GM10266 (cell line): ENCODE measurements at regions not wholly inside any gene's neighbourhood (a gene's known extent, or its start where the extent isn't known, plus 50 kb on each side); places are given as distances from the start of the nearest gene placed in this dataset.
"Not testable (repeated sequence)": the region's sequence is repeated elsewhere in the genome, so short reads cannot be mapped to it uniquely, and the experiment has no call there.

ENCODE experiments used
- DNase-seq: peaks from one replicate; pipeline ENCODE4 v3.0.0; 2012; ENCODE audit errors: extremely low spot score
- TF ChIP-seq, protein P1 (sequence below): IDR thresholded peaks from 2 replicates; pipeline ENCODE4 v1.5.1; 2012; ENCODE audit warnings: mild to moderate bottlenecking, low read depth; ENCODE audit not compliant: control insufficient read depth, insufficient read depth; ENCODE audit errors: missing control alignments

DNA sequence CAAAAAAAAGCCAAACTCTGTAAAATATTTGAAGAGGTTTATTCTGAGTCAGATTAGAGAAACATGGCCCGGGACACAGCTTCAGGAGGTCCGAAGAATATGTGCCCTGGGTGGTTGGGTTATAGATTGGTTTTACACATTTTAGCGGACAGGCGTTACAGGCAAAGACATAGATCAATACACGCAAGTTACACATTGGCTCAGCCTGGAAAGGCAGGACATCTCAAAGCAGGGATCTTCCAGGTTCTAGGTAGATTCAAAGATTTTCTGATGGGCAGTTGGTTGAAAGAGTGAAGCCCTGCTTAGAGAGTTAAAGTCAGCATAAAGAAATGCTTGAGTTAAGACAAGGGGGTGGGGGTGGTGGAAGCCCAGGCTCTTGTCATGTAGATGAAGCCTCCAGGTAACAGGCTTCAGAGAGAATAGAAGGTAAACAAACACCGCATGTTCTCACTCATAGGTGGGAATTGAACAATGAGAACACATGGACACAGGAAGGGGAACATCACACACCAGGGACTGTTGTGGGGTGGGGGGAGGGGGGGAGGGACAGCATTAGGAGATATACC, 464.3 kb upstream of the ADARB2 start:
- TF ChIP-seq, protein P1, sequence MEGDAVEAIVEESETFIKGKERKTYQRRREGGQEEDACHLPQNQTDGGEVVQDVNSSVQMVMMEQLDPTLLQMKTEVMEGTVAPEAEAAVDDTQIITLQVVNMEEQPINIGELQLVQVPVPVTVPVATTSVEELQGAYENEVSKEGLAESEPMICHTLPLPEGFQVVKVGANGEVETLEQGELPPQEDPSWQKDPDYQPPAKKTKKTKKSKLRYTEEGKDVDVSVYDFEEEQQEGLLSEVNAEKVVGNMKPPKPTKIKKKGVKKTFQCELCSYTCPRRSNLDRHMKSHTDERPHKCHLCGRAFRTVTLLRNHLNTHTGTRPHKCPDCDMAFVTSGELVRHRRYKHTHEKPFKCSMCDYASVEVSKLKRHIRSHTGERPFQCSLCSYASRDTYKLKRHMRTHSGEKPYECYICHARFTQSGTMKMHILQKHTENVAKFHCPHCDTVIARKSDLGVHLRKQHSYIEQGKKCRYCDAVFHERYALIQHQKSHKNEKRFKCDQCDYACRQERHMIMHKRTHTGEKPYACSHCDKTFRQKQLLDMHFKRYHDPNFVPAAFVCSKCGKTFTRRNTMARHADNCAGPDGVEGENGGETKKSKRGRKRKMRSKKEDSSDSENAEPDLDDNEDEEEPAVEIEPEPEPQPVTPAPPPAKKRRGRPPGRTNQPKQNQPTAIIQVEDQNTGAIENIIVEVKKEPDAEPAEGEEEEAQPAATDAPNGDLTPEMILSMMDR = no peak
- no peak for DNase-seq

DNA sequence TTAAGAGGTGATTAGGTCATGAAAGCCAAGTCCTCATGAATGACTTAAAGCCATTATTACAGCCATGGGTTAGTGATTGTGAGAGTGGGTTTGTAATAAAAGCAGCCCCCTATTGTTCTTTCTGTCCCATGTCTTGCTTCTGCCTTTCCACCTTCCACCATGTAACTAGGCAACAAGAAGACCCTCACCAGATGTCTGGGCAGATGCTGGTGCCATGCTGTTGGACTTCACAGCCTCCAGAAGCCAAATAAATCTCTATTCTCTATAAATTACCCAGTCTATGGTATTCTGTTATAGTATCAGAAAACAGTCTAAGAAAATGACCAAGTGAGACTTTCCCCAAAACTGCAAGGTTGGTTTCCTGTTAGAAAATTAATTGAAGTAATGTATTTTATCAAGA, 460.3 kb upstream of the ADARB2 start:
- TF ChIP-seq, protein P1 = no peak
- no peak for DNase-seq

DNA sequence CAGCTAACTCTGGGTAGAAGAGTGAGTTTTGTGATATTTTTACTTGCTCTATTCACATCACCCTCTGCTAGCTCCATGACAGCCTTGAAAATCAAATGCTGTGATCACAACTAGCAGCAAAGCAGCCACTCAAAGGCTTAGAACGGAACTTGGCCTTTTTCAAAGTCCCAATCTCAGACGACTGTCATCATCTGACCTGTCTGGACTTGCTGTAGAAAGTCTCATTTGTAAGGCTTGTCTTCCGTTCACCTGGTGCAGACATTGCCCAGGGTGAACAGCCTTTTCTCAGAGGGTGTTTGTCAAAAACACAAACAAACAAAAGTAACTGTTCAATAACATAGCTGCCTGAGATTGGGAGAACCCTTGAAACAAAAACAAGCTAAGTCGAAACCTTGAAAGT, 458.9 kb upstream of the ADARB2 start:
- TF ChIP-seq, protein P1 = no peak
- no peak for DNase-seq

DNA sequence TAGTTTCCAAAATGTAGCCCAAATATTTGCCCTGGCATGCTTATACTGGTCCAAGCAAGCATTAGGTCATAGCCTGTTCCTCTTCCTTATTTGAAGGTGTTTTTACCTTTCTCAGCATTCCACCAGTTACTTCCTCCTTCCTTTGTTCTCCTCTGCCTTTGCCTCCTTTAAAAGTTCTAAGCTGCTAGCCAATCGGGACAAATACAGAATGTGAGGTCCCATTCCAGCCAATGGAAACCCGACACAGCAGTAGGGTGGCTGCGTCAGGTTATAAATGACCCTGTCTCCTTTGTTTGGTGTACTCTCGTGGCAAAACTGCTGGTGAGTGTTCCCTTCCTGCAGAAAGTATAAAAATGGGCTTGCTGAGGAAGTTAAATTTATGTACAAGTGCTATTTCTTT, 452.0 kb upstream of the ADARB2 start:
- not testable (repeated sequence) for DNase-seq

DNA sequence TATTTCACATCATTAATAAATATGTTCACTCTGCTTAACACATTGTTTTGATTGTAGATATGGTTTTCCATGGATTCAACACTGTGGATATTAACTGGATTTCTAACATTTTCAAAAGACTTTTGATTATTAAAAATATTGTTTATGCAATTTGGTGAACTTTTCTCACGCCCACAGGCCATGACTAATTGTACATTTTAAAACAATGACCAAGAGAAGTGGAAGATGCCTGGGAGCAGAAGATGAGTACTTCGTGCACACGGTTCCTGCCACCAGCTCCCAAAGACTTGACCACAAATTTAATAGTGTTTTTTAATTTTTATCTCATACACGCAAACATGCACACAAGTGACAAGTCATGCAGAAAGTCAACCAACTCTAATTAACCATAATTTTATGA, 451.0 kb upstream of the ADARB2 start:
- DNase-seq = no peak
- TF ChIP-seq, protein P1 = no peak

DNA sequence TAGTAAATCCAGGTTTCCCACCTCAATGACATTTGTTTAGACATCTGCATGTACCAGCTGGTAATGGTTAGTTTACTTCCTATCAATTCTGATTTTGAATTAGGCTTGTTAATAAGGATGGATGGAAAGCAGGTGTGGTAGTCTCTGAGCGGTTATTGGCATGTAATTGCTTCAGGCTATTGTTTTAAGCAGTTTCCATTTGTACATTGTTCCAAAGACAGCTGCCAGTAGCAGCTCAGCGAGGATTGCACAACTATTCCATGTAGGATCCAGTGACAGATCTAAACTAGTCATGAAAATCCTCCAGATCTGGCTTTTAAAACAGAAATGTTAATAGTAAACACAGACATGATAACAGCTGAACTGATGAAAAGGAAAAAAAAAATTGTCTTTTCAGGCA, 436.0 kb upstream of the ADARB2 start:
- TF ChIP-seq, protein P1 = no peak
- DNase-seq = no peak

DNA sequence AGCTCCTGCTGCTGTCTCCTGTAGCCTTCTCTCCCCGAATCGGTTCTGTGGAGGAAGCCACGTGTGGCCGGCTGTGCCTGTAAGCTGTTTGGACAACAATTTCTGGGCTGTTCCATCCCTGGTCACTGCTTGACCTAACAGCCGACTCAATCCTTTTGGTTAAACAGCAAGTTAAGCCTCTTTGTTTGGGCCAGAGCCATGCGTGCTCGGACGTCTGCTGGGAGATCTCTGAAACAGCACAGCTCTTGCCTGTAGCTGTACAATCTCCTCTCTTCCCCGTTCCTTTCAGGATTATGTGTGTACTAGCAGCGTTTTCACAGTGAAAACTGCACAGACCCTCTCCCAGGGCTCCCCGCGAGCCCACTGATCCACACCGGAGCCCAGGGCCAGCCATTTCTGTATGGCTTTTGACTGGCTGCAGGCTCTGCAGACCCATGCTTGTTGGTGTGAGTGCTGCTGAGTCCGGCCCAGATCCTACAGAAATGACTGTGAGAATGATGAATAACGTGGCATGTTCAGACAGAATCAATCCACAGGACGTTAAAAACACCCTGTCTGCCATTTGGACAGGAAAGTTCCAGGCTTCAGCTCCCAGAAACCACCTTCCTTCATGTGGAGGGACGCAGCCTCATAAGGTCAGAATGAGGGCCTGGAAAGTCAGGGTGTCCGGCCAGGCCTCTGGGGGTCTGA, 428.6 kb upstream of the ADARB2 start:
- TF ChIP-seq, protein P1 = no peak
- DNase-seq = no peak

DNA sequence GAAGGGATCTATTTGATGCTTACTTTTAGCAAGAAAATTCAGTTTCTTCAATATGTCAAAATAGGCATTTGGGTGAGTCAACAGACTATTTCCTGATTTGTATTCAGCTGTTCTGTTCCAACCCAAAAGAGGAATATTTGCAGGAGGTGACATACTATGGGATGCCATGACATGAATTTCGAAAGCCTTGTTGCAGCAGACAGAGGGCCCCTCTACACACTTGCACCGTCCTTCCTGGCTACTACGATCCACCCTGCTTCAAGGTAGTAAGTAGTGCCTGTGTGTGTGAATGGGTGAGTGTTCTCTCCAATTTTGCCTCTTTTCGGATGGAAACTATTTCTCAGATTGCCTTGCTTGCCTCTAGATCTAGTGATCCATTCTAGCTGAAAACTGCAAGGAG, 413.0 kb upstream of the ADARB2 start:
- TF ChIP-seq, protein P1 = no peak

More for the DNA sequence above, 413.0 kb upstream of the ADARB2 start:
- DNase-seq = no peak
